ENCODE measurements at regions not wholly inside any gene's neighbourhood (a gene's known extent, or its start where the extent isn't known, plus 50 kb on each side); places are given as distances from the start of the nearest gene placed in this dataset.

GRCh38 chr4:69038582-69038981 lies 57.7 kb upstream of the UGT2B7 start:
- Histone ChIP-seq H4K20me1 (ENCODE audit: low read length) (no peaks in the 10 kb centered on the region), H3K4me2 (ENCODE audit: low read length) (peak overlapping the region; percentile 59), H3F3A (ENCODE audit: low read length, unreplicated experiment) (no peaks in the 10 kb centered on the region), H3K79me2 (ENCODE audit: low read length) (no peaks in the 10 kb centered on the region), H3K9me2 (replicated peaks; ENCODE audit: low read length) (no peaks in the 10 kb centered on the region), H3K4me3 (ENCODE audit: low read length) (no peak overlapping the region), H3K9ac (ENCODE audit: low read length) (no peak overlapping the region), H3K27me3 (ENCODE audit: low read length) (no peaks in the 10 kb centered on the region), H3K27ac (ENCODE audit: low read length) (peak overlapping the region; percentile 74), H3K4me1 (ENCODE audit: insufficient read depth, low read length) (peaks cover 17% of the 10 kb centered on the region), H2AFZ (ENCODE audit: low read length) (peak overlapping the region; percentile 29), H3K9me3 (ENCODE audit: low read length) (no peaks in the 10 kb centered on the region), H3K36me3 (ENCODE audit: low read depth, low read length) (no peaks in the 10 kb centered on the region)
- no TSS peak for BruUV-seq (replicated peaks)
- TF ChIP-seq EZH2phosphoT487 (IDR thresholded peaks at IDR 0.05; ENCODE audit: borderline replicate concordance, low read length) (no peak), EZH2 (IDR thresholded peaks at IDR 0.05; ENCODE audit: low read length, unreplicated experiment) (no peak)
- POLR2A ChIA-PET (ENCODE audit: unreplicated experiment): no interaction called here
- ATAC-seq: peak; percentile 96
- peak; percentile 92 for DNase-seq
- CTCF ChIA-PET: no interaction called here
- intact Hi-C loops (cut with micrococcal nuclease): no loop called here

- Histone ChIP-seq H2AFZ (ENCODE audit: low read length) (peak overlapping the region; percentile 29), H3K4me1 (ENCODE audit: insufficient read depth, low read length) (peaks cover 17% of the 10 kb centered on the region), H3K9ac (ENCODE audit: low read length) (no peak overlapping the region), H3F3A (ENCODE audit: low read length, unreplicated experiment) (no peaks in the 10 kb centered on the region), H3K27ac (ENCODE audit: low read length) (peak overlapping the region; percentile 74), H4K20me1 (ENCODE audit: low read length) (no peaks in the 10 kb centered on the region), H3K4me3 (ENCODE audit: low read length) (no peak overlapping the region), H3K36me3 (ENCODE audit: low read depth, low read length) (no peaks in the 10 kb centered on the region), H3K79me2 (ENCODE audit: low read length) (no peaks in the 10 kb centered on the region), H3K9me2 (replicated peaks; ENCODE audit: low read length) (no peaks in the 10 kb centered on the region), H3K27me3 (ENCODE audit: low read length) (no peaks in the 10 kb centered on the region), H3K9me3 (ENCODE audit: low read length) (no peaks in the 10 kb centered on the region), H3K4me2 (ENCODE audit: low read length) (peak overlapping the region; percentile 59)
- DNase-seq (no peak), ATAC-seq (no peak)
- TF ChIP-seq EZH2 (IDR thresholded peaks at IDR 0.05; ENCODE audit: low read length, unreplicated experiment): no peak
- no peak for TF ChIP-seq CTCF (conservative IDR thresholded peaks at IDR 0.05; ENCODE audit: low read depth, low read length)
- no peak for TF ChIP-seq EZH2phosphoT487 (IDR thresholded peaks at IDR 0.05; ENCODE audit: borderline replicate concordance, low read length)
- no TSS peak for BruUV-seq (replicated peaks)
- ChIA-PET POLR2A (ENCODE audit: unreplicated experiment) (no interaction called here), CTCF (no interaction called here)
- intact Hi-C loops (cut with micrococcal nuclease): no loop called here
These were observed 57.2 kb upstream of the UGT2B7 start for GRCh38 chr4:69039071-69039470.

GRCh38 chr4:69044247-69044646 lies 52.0 kb upstream of the UGT2B7 start:
- Histone ChIP-seq H3K27ac (ENCODE audit: low read length) (peak overlapping the region; percentile 26; the same call in 1 of the 2 replicates), H3K4me1 (ENCODE audit: insufficient read depth, low read length) (peaks cover 4% of the 10 kb centered on the region; the same call in 1 of the 2 replicates), H3F3A (ENCODE audit: low read length, unreplicated experiment) (no peaks in the 10 kb centered on the region), H3K27me3 (ENCODE audit: low read length) (no peaks in the 10 kb centered on the region), H2AFZ (ENCODE audit: low read length) (no peak overlapping the region), H3K4me2 (ENCODE audit: low read length) (no peak overlapping the region), H3K36me3 (ENCODE audit: low read depth, low read length) (no peaks in the 10 kb centered on the region), H3K4me3 (ENCODE audit: low read length) (no peak overlapping the region), H3K9me3 (ENCODE audit: low read length) (no peaks in the 10 kb centered on the region), H3K9ac (ENCODE audit: low read length) (no peak overlapping the region), H3K9me2 (replicated peaks; ENCODE audit: low read length) (no peaks in the 10 kb centered on the region), H3K79me2 (ENCODE audit: low read length) (no peaks in the 10 kb centered on the region), H4K20me1 (ENCODE audit: low read length) (no peaks in the 10 kb centered on the region)
- no TSS peak for BruUV-seq (replicated peaks)
- TF ChIP-seq EZH2 (IDR thresholded peaks at IDR 0.05; ENCODE audit: low read length, unreplicated experiment) (no peak), CTCF (conservative IDR thresholded peaks at IDR 0.05; ENCODE audit: low read depth, low read length) (no peak), EZH2phosphoT487 (IDR thresholded peaks at IDR 0.05; ENCODE audit: borderline replicate concordance, low read length) (no peak)
- ChIA-PET POLR2A (ENCODE audit: unreplicated experiment) (no interaction called here), CTCF (no interaction called here)
- DNase-seq (no peak), ATAC-seq (no peak)
- intact Hi-C loops (cut with micrococcal nuclease): loop anchor here (5.0 to 10.0 kb wide), 2 partner anchors 53 to 121 kb away; partner anchors contain the start of gene UGT2B7
